ENCODE measurements at regions not wholly inside any gene's neighbourhood (a gene's known extent, or its start where the extent isn't known, plus 50 kb on each side); places are given as distances from the start of the nearest gene placed in this dataset.

GRCh38 chr12:27179400-27180214 lies 64.5 kb upstream of the STK38L start:
- H3K4me3 ChIP-seq (replicated peaks in 1 of 2; ENCODE audit: low read depth in 2 of 2, low read length in 2 of 2): no peak overlapping the region
- TF ChIP-seq CTCF (IDR thresholded peaks at IDR 0.05; ENCODE audit: low read depth, low read length): no peak
- peak; percentile 87 to 99 for DNase-seq (ENCODE audit: low read depth in 2 of 2)

- DNase-seq (ENCODE audit: low read depth in 2 of 2): peak in 1 of 2 donors; percentile 46
- no peak for TF ChIP-seq CTCF (IDR thresholded peaks at IDR 0.05; ENCODE audit: low read depth, low read length)
- no peak overlapping the region for H3K4me3 ChIP-seq (replicated peaks in 1 of 2; ENCODE audit: low read depth in 2 of 2, low read length in 2 of 2)
These were observed 63.1 kb upstream of the STK38L start for GRCh38 chr12:27180906-27181505.

GRCh38 chr12:27183342-27183741 lies 60.7 kb upstream of the STK38L start:
- H3K4me3 ChIP-seq (replicated peaks in 1 of 2; ENCODE audit: low read depth in 2 of 2, low read length in 2 of 2): no peak overlapping the region
- TF ChIP-seq CTCF (IDR thresholded peaks at IDR 0.05; ENCODE audit: low read depth, low read length): no peak
- DNase-seq (ENCODE audit: low read depth in 2 of 2): no peak

- TF ChIP-seq CTCF (IDR thresholded peaks at IDR 0.05; ENCODE audit: low read depth, low read length): no peak
- H3K4me3 ChIP-seq (replicated peaks in 1 of 2; ENCODE audit: low read depth in 2 of 2, low read length in 2 of 2): no peak overlapping the region
- peak; percentile 84 to 91 for DNase-seq (ENCODE audit: low read depth in 2 of 2)
These were observed 58.7 kb upstream of the STK38L start for GRCh38 chr12:27185234-27186021.

- TF ChIP-seq CTCF (IDR thresholded peaks at IDR 0.05; ENCODE audit: low read depth, low read length): no peak
- no peak overlapping the region for H3K4me3 ChIP-seq (replicated peaks in 1 of 2; ENCODE audit: low read depth in 2 of 2, low read length in 2 of 2)
- DNase-seq (ENCODE audit: low read depth in 2 of 2): peak; percentile 35 to 53
These were observed 57.9 kb upstream of the STK38L start for GRCh38 chr12:27186022-27186839.

GRCh38 chr12:27187697-27188096 lies 56.4 kb upstream of the STK38L start:
- no peak for TF ChIP-seq CTCF (IDR thresholded peaks at IDR 0.05; ENCODE audit: low read depth, low read length)
- no peak for DNase-seq (ENCODE audit: low read depth in 2 of 2)
- H3K4me3 ChIP-seq (replicated peaks in 1 of 2; ENCODE audit: low read depth in 2 of 2, low read length in 2 of 2): no peak overlapping the region
